Fibroblast of skin of abdomen (primary cell): ENCODE measurements at regions not wholly inside any gene's neighbourhood (a gene's known extent, or its start where the extent isn't known, plus 50 kb on each side); places are given as distances from the start of the nearest gene placed in this dataset.
"Not testable (repeated sequence)": the region's sequence is repeated elsewhere in the genome, so short reads cannot be mapped to it uniquely, and the experiment has no call there.

Source experiments
- DNase-seq: peaks from one replicate; pipeline ENCODE4 v3.0.0-alpha.2; 2013

DNA sequence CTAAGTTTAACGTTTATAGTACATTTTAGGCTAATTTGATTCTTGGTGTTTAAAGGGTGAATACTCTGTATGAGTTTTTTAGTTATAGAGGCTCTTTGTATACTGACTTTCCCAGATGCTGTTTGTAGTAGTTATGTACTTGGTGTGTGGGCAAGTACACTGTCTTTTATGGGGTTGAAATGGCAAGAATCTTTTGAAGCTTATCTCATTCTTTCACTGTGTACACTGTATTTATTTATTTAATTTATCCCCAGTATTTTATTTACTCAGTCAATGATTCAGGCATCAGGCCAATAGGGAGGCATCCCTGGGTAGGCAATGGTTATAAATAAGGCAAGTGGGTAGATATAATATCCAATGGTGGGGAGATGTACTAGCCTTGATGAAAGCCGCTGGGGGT is 277.0 kb upstream of the PTCHD4 start:
- DNase-seq = no peak

DNA sequence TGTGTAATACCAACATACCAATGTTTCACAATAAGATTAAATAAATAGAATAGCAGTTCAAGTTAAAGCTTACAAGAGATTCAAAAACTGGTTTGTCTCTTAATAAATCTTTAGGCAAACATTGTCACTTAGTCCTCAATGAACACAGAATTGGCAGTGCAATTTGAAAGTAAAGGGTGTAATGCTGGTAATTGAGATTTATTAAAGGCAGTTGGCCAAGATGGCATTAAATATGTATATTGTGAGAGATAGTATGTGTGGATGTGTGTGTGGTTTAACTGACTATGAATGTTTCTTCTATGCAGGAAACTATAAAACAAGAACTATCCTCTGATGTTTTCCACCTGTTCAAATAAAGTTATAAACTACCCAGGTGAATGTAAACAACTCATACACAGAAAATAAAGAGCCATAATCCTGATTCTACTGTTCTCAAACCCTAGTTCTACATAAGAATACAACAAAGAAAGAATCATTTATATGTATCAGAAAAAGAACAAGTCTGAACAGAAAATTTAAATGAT is 267.9 kb upstream of the PTCHD4 start:
- no peak for DNase-seq

DNA sequence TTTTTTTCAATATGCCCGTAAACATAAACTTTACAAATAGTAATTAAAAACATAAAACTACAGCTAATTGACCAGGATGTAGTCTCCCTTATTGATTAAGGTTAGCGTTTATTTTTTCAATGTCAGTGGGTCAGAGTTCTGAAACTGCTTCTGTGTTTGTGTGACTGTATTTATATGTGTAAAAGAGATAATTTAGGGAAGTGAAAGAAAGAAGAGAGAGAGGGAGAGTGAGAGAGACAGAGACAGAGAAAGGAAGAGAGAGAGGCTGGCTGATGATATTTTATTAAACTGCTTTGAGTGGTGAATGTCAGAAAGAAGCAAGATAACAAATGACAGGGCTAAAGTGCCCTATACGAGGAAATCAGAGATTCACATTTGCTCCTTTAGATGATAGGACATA is 266.1 kb upstream of the PTCHD4 start:
- DNase-seq = no peak

GRCh38 chr6:48371226-48371625 is 260.2 kb upstream of the PTCHD4 start:
- not testable (repeated sequence) for DNase-seq

DNA sequence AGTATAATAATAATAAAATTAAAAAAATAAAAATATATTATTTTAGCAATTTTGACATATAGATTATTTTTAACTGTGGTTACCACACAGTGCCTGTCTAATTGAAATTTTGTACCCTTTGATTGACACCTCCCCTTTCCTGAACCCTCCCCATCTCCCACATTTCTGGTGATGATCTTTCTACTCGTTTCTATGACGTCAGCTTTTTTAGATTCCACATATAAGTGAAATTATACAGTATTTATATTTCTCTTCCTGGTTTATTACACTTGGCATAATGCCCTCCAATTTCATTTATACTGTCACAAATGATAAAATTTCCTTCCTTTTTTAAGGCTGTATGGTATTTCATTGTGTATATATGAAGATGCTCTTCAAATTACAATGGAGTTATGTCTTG is 258.1 kb upstream of the PTCHD4 start:
- no peak for DNase-seq

DNA sequence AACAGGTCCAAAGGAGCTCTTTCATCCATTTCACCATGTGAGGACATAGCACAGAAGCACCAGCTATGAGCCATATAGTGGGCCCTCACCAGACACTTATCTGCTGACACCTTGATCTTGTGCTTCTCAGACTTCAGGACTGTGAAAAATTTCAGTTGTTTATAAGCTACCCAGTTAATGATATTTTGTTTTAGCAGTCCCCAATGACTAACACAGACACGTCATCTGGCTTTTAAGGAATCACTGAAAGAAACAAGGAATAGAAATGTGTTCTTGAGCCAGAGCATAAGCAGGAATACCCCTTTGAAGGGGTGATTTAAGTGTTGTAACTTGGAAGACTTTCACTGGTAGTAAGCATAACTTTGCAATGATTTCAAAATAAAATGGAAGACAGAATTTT is 214.7 kb upstream of the PTCHD4 start:
- DNase-seq = no peak

- peak; percentile 28 for DNase-seq
These were observed 207.7 kb upstream of the PTCHD4 start for GRCh38 chr6:48318670-48319069.

- no peak for DNase-seq
These were observed 204.9 kb upstream of the PTCHD4 start for GRCh38 chr6:48315915-48316314.

- DNase-seq = no peak
These were observed 204.2 kb upstream of the PTCHD4 start for GRCh38 chr6:48315051-48315719.

DNA sequence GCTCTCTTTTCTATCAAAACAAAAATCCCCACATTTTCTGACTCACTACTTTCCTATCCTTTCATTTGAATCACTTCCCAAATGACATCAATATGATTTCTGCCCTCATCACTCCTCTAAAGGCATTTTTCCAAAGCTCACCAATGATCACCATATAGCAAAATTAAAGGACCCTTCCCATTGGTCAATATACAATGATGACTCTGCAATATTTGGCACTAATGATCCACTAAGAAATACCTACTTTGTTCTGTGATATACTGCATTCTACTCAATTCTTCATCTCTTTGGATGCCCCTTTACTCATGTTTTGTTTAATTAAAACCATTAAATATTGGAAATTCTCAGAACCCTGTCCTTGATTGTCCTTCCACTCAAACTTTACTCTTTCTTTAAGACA is 200.3 kb upstream of the PTCHD4 start:
- DNase-seq = no peak

DNA sequence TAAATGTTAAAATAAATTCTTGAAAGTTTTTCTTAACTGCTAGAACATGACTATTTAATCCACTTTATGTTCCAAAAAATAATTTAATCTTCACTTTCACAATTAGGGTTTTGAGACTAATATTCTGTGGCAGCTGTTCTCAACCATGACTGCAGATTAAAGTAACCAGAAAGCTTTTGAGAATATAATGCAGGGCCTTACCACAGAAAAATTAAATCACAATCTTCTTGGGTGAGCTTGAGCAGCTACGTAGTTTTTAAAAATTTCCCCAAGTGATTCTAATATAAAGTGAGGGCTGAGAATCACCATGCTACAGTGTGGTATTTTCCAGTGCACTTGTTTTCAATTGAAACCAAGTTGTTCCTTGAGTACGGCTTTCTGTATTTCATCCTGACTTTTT is 196.6 kb upstream of the PTCHD4 start:
- DNase-seq = no peak

DNA sequence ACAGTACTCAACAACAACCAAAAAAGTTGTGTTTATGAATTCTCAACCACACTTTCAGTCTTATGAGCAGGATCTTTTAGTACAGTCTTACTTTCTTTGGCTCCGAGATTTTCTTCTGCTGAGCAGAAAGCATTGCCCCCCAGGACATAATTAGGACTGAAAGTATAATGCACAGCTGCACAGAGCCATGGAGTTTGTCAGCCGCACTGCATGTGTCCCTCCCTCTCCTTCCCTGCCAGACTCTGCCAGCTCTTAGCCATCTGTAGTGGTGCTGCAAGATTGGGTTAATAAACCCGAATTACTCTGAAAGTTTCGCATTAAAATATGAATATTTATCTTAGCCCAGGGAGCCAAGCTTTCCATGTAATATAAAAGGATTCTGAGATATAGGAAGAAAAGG is 179.6 kb upstream of the PTCHD4 start:
- DNase-seq = no peak

GRCh38 chr6:48289841-48290240 is 178.8 kb upstream of the PTCHD4 start:
- no peak for DNase-seq

DNA sequence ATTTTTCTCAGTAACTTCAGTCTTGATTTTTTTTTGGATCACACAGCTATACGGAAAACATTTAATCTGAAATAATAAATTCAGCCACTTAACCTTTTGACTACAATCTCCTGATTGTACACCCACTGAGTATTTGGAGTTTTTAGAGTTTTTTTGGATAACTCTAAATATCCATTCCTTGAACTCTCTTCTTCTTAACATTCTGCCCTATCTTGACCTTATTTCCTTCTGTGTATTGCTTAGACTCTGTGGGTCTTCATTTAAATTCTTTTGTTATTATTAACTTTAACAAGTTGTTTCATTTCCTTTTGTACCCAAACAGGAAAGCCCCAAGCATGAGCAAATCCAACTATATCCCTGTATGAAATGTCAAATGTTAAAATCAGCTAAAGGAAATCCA is 170.2 kb upstream of the PTCHD4 start:
- no peak for DNase-seq

- no peak for DNase-seq
These were observed 169.1 kb upstream of the PTCHD4 start for GRCh38 chr6:48280035-48280620.

DNA sequence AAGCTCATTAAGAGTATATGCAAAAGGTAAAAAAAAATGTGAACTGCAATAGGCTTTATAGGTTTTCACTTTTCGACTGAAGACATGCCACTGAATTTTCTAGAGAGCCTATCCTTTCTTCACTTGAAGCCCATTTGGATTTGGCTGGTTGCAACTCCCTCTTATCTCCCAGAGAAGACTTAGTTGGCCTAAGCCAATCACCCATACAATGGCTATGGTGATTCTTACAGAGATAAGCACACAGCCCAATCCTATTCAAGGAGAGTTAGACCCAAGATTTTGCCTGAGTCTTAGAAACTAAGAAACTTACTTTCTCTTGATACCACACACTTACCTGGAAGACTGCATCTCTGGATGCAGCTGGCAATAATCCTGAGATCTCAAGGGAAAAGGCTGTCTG is 167.3 kb upstream of the PTCHD4 start:
- DNase-seq = no peak

- no peak for DNase-seq
These were observed 161.5 kb upstream of the PTCHD4 start for GRCh38 chr6:48272518-48272917.

GRCh38 chr6:48255094-48255493 is 144.1 kb upstream of the PTCHD4 start:
- no peak for DNase-seq

- DNase-seq = no peak
These were observed 138.1 kb upstream of the PTCHD4 start for GRCh38 chr6:48249071-48249470.

- DNase-seq = no peak
These were observed 132.1 kb upstream of the PTCHD4 start for GRCh38 chr6:48243071-48243470.

DNA sequence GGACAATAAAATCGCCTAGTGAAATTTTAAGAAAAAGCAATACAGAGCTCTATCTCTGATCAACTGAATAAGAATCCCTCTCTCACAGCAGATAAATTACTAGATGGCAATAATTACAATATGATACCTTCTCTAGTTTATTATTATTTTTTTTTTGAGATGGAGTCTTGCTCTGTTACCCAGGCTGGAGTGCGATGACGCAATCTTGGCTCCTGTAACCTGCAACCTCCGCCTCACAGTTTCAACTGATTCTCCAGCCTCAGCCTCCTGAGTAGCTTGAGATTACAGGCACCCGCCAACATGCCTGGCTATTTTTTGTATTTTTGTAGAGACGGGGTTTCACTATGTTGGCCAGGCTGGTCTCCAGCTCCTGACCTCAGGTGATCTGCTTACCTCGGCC is 129.3 kb upstream of the PTCHD4 start:
- no peak for DNase-seq

DNA sequence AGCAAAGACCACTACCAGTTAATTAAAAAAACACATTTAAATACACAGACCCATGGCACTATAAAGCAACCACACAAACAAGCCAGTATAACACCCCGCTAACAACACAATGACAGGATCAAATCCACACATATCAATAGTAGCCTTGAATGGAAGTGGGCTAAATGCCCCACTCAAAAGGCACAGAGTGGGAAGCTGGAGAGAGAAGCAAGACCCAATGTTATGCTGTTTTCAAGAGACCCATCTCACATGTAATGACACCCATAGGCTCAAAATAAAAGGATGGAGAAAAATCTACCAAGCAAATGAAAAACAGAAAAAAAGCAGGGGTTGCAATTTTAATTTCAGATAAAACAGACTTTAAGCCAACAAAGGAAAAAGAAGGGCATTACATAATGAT is 125.4 kb upstream of the PTCHD4 start:
- no peak for DNase-seq

DNA sequence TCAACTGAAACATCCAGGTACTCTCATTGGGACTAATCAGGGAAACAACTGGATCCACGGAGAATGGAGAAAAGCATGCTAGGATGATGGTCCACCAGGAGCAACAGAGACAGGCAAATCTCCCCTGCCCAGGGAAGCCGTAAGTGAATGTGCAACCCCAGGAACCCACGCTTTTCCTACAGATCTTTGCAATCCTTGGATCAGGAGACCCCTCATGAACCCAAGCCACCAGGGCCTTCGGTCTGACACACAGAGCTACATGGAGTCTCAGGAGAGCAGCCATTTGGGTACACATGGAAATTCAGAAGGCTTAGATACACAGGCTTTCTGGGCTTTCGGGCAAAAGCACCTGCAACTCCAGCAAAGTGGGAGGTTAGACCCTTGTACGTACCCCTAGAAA is 122.1 kb upstream of the PTCHD4 start:
- DNase-seq = no peak

GRCh38 chr6:48229841-48230240 is 118.8 kb upstream of the PTCHD4 start:
- no peak for DNase-seq

GRCh38 chr6:48222241-48222640 is 111.2 kb upstream of the PTCHD4 start:
- no peak for DNase-seq
